ENCODE measurements at regions not wholly inside any gene's neighbourhood (a gene's known extent, or its start where the extent isn't known, plus 50 kb on each side); places are given as distances from the start of the nearest gene placed in this dataset.

GRCh38 chr14:35201066-35201465 lies 78.7 kb downstream of the PRORP start:
- H3F3A ChIP-seq (ENCODE audit: insufficient read depth, low read length), result no peaks in the 10 kb centered on the region
- H3K27me3 ChIP-seq (ENCODE audit: insufficient read depth, low read length), result no peaks in the 10 kb centered on the region
- no peak overlapping the region for H3K27ac ChIP-seq (ENCODE audit: low read depth, low read length, poor library complexity, severe bottlenecking)
- no peaks in the 10 kb centered on the region for H4K20me1 ChIP-seq (ENCODE audit: insufficient read depth, low read length)
- no peak overlapping the region for H3K4me3 ChIP-seq (ENCODE audit: low read depth, low read length, poor library complexity, severe bottlenecking)
- no peak overlapping the region for H3K9ac ChIP-seq (ENCODE audit: low read length)
- no peaks in the 10 kb centered on the region for H3K79me2 ChIP-seq (ENCODE audit: insufficient read depth, low read length)
- no peak overlapping the region for H3K4me2 ChIP-seq (ENCODE audit: low read length)
- no peak overlapping the region for H2AFZ ChIP-seq (ENCODE audit: low read length)
- no peaks in the 10 kb centered on the region for H3K36me3 ChIP-seq (ENCODE audit: insufficient read depth, low read length)
- H3K4me1 ChIP-seq (ENCODE audit: insufficient read depth, low read length, severe bottlenecking), result no peaks in the 10 kb centered on the region
- no peaks in the 10 kb centered on the region for H3K9me2 ChIP-seq (ENCODE audit: low read depth, low read length)
- no peak for TF ChIP-seq EZH2 (IDR thresholded peaks at IDR 0.05; ENCODE audit: borderline replicate concordance, low read length)
- no peak for TF ChIP-seq CTCF (IDR thresholded peaks at IDR 0.05; ENCODE audit: low read length)
- H3K9me3 ChIP-seq (ENCODE audit: low read length), result no peaks in the 10 kb centered on the region

- no peaks in the 10 kb centered on the region for H3K36me3 ChIP-seq (ENCODE audit: insufficient read depth, low read length)
- H3K27me3 ChIP-seq (ENCODE audit: insufficient read depth, low read length), result no peaks in the 10 kb centered on the region
- H3K4me3 ChIP-seq (ENCODE audit: low read depth, low read length, poor library complexity, severe bottlenecking), result no peak overlapping the region
- H3K9me3 ChIP-seq (ENCODE audit: low read length), result no peaks in the 10 kb centered on the region
- H4K20me1 ChIP-seq (ENCODE audit: insufficient read depth, low read length), result no peaks in the 10 kb centered on the region
- H3K79me2 ChIP-seq (ENCODE audit: insufficient read depth, low read length), result no peaks in the 10 kb centered on the region
- H3K4me1 ChIP-seq (ENCODE audit: insufficient read depth, low read length, severe bottlenecking), result no peaks in the 10 kb centered on the region
- H3F3A ChIP-seq (ENCODE audit: insufficient read depth, low read length), result no peaks in the 10 kb centered on the region
- no peak overlapping the region for H3K4me2 ChIP-seq (ENCODE audit: low read length)
- no peak overlapping the region for H2AFZ ChIP-seq (ENCODE audit: low read length)
- no peak for TF ChIP-seq CTCF (IDR thresholded peaks at IDR 0.05; ENCODE audit: low read length)
- no peak for TF ChIP-seq EZH2 (IDR thresholded peaks at IDR 0.05; ENCODE audit: borderline replicate concordance, low read length)
- H3K9me2 ChIP-seq (ENCODE audit: low read depth, low read length), result no peaks in the 10 kb centered on the region
- H3K9ac ChIP-seq (ENCODE audit: low read length), result no peak overlapping the region
- H3K27ac ChIP-seq (ENCODE audit: low read depth, low read length, poor library complexity, severe bottlenecking), result no peak overlapping the region
Observed at GRCh38 chr14:35202195-35202594, 79.8 kb downstream of the PRORP start.

GRCh38 chr14:35205737-35206136 lies 83.4 kb downstream of the PRORP start:
- no peak overlapping the region for H3K4me2 ChIP-seq (ENCODE audit: low read length)
- H3K36me3 ChIP-seq (ENCODE audit: insufficient read depth, low read length), result no peaks in the 10 kb centered on the region
- no peaks in the 10 kb centered on the region for H3K79me2 ChIP-seq (ENCODE audit: insufficient read depth, low read length)
- TF ChIP-seq EZH2 (IDR thresholded peaks at IDR 0.05; ENCODE audit: borderline replicate concordance, low read length) (no peak), CTCF (IDR thresholded peaks at IDR 0.05; ENCODE audit: low read length) (no peak)
- H3K27me3 ChIP-seq (ENCODE audit: insufficient read depth, low read length), result no peaks in the 10 kb centered on the region
- no peaks in the 10 kb centered on the region for H3K9me2 ChIP-seq (ENCODE audit: low read depth, low read length)
- H3K4me3 ChIP-seq (ENCODE audit: low read depth, low read length, poor library complexity, severe bottlenecking), result no peak overlapping the region
- no peak overlapping the region for H2AFZ ChIP-seq (ENCODE audit: low read length)
- H3F3A ChIP-seq (ENCODE audit: insufficient read depth, low read length), result no peaks in the 10 kb centered on the region
- H3K27ac ChIP-seq (ENCODE audit: low read depth, low read length, poor library complexity, severe bottlenecking), result no peak overlapping the region
- no peaks in the 10 kb centered on the region for H4K20me1 ChIP-seq (ENCODE audit: insufficient read depth, low read length)
- no peaks in the 10 kb centered on the region for H3K4me1 ChIP-seq (ENCODE audit: insufficient read depth, low read length, severe bottlenecking)
- H3K9me3 ChIP-seq (ENCODE audit: low read length), result no peaks in the 10 kb centered on the region
- H3K9ac ChIP-seq (ENCODE audit: low read length), result no peak overlapping the region

Data from OCI-LY1 (cell line).